ENCODE measurements at regions not wholly inside any gene's neighbourhood (a gene's known extent, or its start where the extent isn't known, plus 50 kb on each side); places are given as distances from the start of the nearest gene placed in this dataset.

DNA sequence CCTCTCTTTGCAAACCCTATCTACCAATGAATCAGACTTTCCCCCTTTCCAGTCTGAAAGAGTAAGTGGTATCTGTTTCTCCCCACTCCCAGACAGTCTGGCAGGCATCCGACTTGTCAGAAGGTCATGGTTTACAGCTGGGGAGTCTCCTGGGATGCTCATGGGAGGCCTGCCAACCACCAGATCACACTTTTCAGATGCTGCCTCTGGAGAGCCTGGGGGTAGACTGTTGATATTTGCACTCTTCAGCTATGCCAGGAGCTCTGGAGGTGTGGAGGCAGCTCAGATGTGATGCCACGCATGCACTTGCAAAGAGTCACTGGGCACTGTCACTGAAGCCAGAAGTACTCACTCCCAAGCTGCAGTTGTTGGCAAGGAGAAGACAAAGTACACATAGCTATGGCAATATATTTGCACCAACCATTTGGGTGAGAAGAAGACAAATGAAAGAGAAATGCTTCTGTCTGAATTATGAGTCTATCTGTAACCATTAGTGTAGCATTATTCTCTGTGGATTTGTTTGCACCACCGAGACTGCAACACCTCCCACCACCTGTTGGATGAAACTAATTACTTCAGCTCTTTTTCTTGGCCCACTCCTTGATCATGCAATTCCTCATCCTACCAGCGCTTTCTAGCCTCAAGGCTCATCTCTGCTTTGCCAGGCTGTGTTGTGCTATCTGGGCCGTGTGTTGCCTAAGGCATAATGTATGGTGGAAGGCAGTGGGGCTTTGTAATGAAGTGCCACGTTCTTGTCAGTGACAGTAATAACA is 133.0 kb upstream of the SPAG17 start:
- TF ChIP-seq, protein P1, sequence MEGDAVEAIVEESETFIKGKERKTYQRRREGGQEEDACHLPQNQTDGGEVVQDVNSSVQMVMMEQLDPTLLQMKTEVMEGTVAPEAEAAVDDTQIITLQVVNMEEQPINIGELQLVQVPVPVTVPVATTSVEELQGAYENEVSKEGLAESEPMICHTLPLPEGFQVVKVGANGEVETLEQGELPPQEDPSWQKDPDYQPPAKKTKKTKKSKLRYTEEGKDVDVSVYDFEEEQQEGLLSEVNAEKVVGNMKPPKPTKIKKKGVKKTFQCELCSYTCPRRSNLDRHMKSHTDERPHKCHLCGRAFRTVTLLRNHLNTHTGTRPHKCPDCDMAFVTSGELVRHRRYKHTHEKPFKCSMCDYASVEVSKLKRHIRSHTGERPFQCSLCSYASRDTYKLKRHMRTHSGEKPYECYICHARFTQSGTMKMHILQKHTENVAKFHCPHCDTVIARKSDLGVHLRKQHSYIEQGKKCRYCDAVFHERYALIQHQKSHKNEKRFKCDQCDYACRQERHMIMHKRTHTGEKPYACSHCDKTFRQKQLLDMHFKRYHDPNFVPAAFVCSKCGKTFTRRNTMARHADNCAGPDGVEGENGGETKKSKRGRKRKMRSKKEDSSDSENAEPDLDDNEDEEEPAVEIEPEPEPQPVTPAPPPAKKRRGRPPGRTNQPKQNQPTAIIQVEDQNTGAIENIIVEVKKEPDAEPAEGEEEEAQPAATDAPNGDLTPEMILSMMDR (IDR thresholded peaks at IDR 0.05): no peak
- TF ChIP-seq POLR2AphosphoS5 (IDR thresholded peaks at IDR 0.05) (no peak), POLR2A (IDR thresholded peaks at IDR 0.05) (no peak), EP300 (IDR thresholded peaks at IDR 0.05) (no peak)

Measured in sigmoid colon (tissue), 4 donors.